ENCODE measurements at regions not wholly inside any gene's neighbourhood (a gene's known extent, or its start where the extent isn't known, plus 50 kb on each side); places are given as distances from the start of the nearest gene placed in this dataset.

GRCh38 chr12:47527816-47528215, 178.0 kb downstream of the RPAP3 start:
- TF ChIP-seq CTCF (conservative IDR thresholded peaks at IDR 0.05; ENCODE audit: low read depth, low read length) (no peak), EZH2 (IDR thresholded peaks at IDR 0.05; ENCODE audit: borderline replicate concordance, low read depth, low read length, poor library complexity, severe bottlenecking) (no peak)
